PC-9 (cell line): ENCODE measurements at regions not wholly inside any gene's neighbourhood (a gene's known extent, or its start where the extent isn't known, plus 50 kb on each side); places are given as distances from the start of the nearest gene placed in this dataset.

Experiments
- CTCF ChIP-seq: fragments of 200-600 bp; sonication (generic); conservative IDR thresholded peaks from 2 replicates; pipeline ENCODE4 v1.6.1; 2017; ENCODE audit warnings: mixed run types, antibody characterized with exemption, mild to moderate bottlenecking, moderate library complexity
- EZH2 ChIP-seq: fragments of 200-600 bp; sonication (generic); IDR thresholded peaks from 2 replicates; pipeline ENCODE4 v1.8.0; 2017; ENCODE audit warnings: antibody characterized with exemption, low read depth

- TF ChIP-seq CTCF (no peak), EZH2 (no peak)
These were observed 129.6 kb downstream of the RFLNA start for GRCh38 chr12:124424516-124424905.
